GM12878 (cell line): ENCODE measurements at regions not wholly inside any gene's neighbourhood (a gene's known extent, or its start where the extent isn't known, plus 50 kb on each side); places are given as distances from the start of the nearest gene placed in this dataset.

ENCODE experiments used
- ATF2 ChIP-seq: IDR thresholded peaks from 2 replicates; pipeline ENCODE4 v1.6.1; 2012; ENCODE audit warnings: low read length, inconsistent platforms
- CTCF ChIP-seq, 3 experiments: IDR thresholded peaks in 2 of 3; conservative IDR thresholded peaks in 1 of 3; 2 replicates each; pipeline ENCODE4 v1.5.1; 2011; ENCODE audit warnings: low read depth in 3 of 3, low read length in 3 of 3, mild to moderate bottlenecking in 3 of 3, control low read depth in 2 of 3, moderate library complexity in 2 of 3, inconsistent platforms in 1 of 3, mixed read lengths in 1 of 3; ENCODE audit not compliant: control insufficient read depth in 2 of 3, insufficient read depth in 1 of 3; ENCODE audit errors: extremely low read depth in 1 of 3
- ETV6 ChIP-seq, 2 experiments: fragments of 450-650 bp in 1 of 2; IDR thresholded peaks in 1 of 2; conservative IDR thresholded peaks in 1 of 2; 2 replicates each; pipeline ENCODE4 v1.6.1; 2014; ENCODE audit warnings: antibody characterized with exemption in 1 of 2, borderline replicate concordance in 1 of 2, low read depth in 1 of 2, mild to moderate bottlenecking in 1 of 2, moderate library complexity in 1 of 2
- NFIC ChIP-seq: IDR thresholded peaks from 2 replicates; pipeline ENCODE4 v1.6.1; 2012; ENCODE audit warnings: low read depth, mild to moderate bottlenecking, inconsistent platforms, low read length, moderate library complexity
- POLR2A ChIP-seq: IDR thresholded peaks from 2 replicates; pipeline ENCODE4 v1.6.1; 2011; ENCODE audit warnings: low read depth, mild to moderate bottlenecking, low read length
- POLR2AphosphoS5 ChIP-seq: IDR thresholded peaks from 2 replicates; pipeline ENCODE4 v1.6.1; 2011; ENCODE audit warnings: mild to moderate bottlenecking, low read length, inconsistent platforms
- RAD21 ChIP-seq: IDR thresholded peaks from 2 replicates; pipeline ENCODE4 v1.6.1; 2011; ENCODE audit warnings: mild to moderate bottlenecking, low read depth, low read length, moderate library complexity; ENCODE audit not compliant: insufficient read depth
- RBBP5 ChIP-seq: fragments of 200-600 bp; sonication (generic); conservative IDR thresholded peaks from 2 replicates; pipeline ENCODE4 v1.6.1; 2016
- SREBF2 ChIP-seq: IDR thresholded peaks from 2 replicates; pipeline ENCODE4 v1.6.1; 2012; ENCODE audit warnings: mild to moderate bottlenecking, low read length
- TCF12 ChIP-seq: IDR thresholded peaks from 2 replicates; pipeline ENCODE4 v1.6.1; 2011; ENCODE audit warnings: low read depth, mild to moderate bottlenecking, low read length
- TF ChIP-seq, protein P1 (sequence below): fragments of 450-650 bp; IDR thresholded peaks from 2 replicates; pipeline ENCODE4 v1.6.1; 2017; ENCODE audit warnings: mild to moderate bottlenecking, moderate library complexity
- TF ChIP-seq, protein P2 (sequence below): fragments of 450-650 bp; IDR thresholded peaks from 2 replicates; pipeline ENCODE4 v1.6.1; 2017; ENCODE audit warnings: antibody characterized with exemption, mild to moderate bottlenecking, moderate library complexity

DNA sequence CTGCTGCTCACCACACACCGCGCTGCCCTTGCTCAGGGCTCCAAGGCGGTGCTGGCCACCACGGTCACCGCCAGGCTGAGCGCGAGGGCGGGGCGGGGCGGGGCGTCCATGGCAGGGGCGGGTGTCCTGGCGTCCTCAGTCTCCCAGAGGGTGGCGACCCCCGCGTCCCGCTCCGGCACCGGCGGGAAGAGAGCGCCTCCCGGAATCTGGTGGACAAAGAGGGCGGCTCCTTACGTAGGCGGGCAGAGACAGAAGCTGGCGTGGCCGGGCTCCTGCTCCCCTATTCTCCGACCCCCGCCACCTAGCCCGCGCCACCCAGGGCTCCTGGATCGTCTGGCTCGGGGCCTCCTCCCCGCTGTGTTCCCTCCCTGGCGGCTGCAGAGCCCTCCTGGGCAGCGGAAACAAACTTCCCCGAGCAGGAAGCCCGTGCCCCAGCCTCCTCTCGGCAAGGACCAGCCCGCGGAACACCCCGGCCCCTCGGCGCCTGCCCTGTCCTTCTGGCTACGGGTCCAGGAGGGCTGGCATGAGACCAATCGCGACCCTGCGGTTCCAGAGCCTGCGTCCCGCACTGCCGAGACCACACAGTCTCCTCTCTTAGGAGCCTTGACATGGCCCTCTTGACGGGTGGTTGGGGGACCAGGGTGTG lies 133.8 kb upstream of the ZNF92 start:
- TF ChIP-seq POLR2AphosphoS5 (no peak), POLR2A (no peak), CTCF (IDR thresholded peaks at IDR 0.05 in 2 of 3, conservative IDR thresholded peaks at IDR 0.05 in 1 of 3; ENCODE audit: control insufficient read depth in 2 of 3, extremely low read depth in 1 of 3, insufficient read depth in 1 of 3, low read depth in 3 of 3, low read length in 3 of 3) (no peak), ATF2 (no peak), ETV6 (conservative IDR thresholded peaks at IDR 0.05 in 1 of 2, IDR thresholded peaks at IDR 0.05 in 1 of 2; ENCODE audit: borderline replicate concordance in 1 of 2, low read depth in 1 of 2) (no peak), RBBP5 (no peak), NFIC (no peak), RAD21 (no peak), SREBF2 (no peak), TCF12 (no peak)
- TF ChIP-seq, protein P1, sequence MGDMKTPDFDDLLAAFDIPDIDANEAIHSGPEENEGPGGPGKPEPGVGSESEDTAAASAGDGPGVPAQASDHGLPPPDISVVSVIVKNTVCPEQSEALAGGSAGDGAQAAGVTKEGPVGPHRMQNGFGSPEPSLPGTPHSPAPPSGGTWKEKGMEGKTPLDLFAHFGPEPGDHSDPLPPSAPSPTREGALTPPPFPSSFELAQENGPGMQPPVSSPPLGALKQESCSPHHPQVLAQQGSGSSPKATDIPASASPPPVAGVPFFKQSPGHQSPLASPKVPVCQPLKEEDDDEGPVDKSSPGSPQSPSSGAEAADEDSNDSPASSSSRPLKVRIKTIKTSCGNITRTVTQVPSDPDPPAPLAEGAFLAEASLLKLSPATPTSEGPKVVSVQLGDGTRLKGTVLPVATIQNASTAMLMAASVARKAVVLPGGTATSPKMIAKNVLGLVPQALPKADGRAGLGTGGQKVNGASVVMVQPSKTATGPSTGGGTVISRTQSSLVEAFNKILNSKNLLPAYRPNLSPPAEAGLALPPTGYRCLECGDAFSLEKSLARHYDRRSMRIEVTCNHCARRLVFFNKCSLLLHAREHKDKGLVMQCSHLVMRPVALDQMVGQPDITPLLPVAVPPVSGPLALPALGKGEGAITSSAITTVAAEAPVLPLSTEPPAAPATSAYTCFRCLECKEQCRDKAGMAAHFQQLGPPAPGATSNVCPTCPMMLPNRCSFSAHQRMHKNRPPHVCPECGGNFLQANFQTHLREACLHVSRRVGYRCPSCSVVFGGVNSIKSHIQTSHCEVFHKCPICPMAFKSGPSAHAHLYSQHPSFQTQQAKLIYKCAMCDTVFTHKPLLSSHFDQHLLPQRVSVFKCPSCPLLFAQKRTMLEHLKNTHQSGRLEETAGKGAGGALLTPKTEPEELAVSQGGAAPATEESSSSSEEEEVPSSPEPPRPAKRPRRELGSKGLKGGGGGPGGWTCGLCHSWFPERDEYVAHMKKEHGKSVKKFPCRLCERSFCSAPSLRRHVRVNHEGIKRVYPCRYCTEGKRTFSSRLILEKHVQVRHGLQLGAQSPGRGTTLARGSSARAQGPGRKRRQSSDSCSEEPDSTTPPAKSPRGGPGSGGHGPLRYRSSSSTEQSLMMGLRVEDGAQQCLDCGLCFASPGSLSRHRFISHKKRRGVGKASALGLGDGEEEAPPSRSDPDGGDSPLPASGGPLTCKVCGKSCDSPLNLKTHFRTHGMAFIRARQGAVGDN = no peak
- TF ChIP-seq, protein P2, sequence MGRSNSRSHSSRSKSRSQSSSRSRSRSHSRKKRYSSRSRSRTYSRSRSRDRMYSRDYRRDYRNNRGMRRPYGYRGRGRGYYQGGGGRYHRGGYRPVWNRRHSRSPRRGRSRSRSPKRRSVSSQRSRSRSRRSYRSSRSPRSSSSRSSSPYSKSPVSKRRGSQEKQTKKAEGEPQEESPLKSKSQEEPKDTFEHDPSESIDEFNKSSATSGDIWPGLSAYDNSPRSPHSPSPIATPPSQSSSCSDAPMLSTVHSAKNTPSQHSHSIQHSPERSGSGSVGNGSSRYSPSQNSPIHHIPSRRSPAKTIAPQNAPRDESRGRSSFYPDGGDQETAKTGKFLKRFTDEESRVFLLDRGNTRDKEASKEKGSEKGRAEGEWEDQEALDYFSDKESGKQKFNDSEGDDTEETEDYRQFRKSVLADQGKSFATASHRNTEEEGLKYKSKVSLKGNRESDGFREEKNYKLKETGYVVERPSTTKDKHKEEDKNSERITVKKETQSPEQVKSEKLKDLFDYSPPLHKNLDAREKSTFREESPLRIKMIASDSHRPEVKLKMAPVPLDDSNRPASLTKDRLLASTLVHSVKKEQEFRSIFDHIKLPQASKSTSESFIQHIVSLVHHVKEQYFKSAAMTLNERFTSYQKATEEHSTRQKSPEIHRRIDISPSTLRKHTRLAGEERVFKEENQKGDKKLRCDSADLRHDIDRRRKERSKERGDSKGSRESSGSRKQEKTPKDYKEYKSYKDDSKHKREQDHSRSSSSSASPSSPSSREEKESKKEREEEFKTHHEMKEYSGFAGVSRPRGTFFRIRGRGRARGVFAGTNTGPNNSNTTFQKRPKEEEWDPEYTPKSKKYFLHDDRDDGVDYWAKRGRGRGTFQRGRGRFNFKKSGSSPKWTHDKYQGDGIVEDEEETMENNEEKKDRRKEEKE = no peak
